IMR-90 (cell line): ENCODE measurements at regions not wholly inside any gene's neighbourhood (a gene's known extent, or its start where the extent isn't known, plus 50 kb on each side); places are given as distances from the start of the nearest gene placed in this dataset.

Experiments
- ATAC-seq: fragments of 200-7000 bp; cut with Tn5 transposase; 2 replicates; pipeline ENCODE4 v1.9.1; 2020; ENCODE audit warnings: low read depth, mild to moderate bottlenecking, moderate library complexity
- BruUV-seq: library from RNA; stranded (reverse); fragments of 400-500 nt; replicated peaks from 2 replicates; lab custom pipeline; 2021; lab: Mats Ljungman, UMichigan
- CTCF ChIA-PET: fragments of 300-600 bp; formaldehyde crosslinking; extraction: SDS; loops from one replicate; lab custom pipeline; 2021; ENCODE audit warnings: antibody characterized with exemption; lab: Yijun Ruan, JAX
- POLR2A ChIA-PET: fragments of 300-600 bp; sonication (Branson Sonifier 250); formaldehyde crosslinking; loops from one replicate; lab custom pipeline; 2022; ENCODE audit warnings: antibody characterized with exemption; ENCODE audit not compliant: unreplicated experiment; lab: Charles Lee
- DNase-seq: peaks from one replicate; pipeline ENCODE4 v3.0.0; 2013
- H2AFZ ChIP-seq: replicated peaks from 2 replicates; pipeline ENCODE3; 2013; ENCODE audit warnings: low read length, mild to moderate bottlenecking; ENCODE audit not compliant: poor library complexity
- H2AK5ac ChIP-seq: 2 replicates; pipeline ENCODE4 v1.6.1; 2013; ENCODE audit warnings: low read depth, low read length, inconsistent platforms
- H2AK9ac ChIP-seq: replicated peaks from 2 replicates; pipeline ENCODE3; 2013; ENCODE audit warnings: mild to moderate bottlenecking, low read depth, low read length, moderate library complexity; ENCODE audit not compliant: poor library complexity
- H2BK120ac ChIP-seq: 2 replicates; pipeline ENCODE4 v1.6.1; 2013; ENCODE audit warnings: low read depth, low read length, inconsistent platforms
- H2BK15ac ChIP-seq: 3 replicates; pipeline ENCODE4 v1.6.1; 2013; ENCODE audit warnings: low read depth, low read length, inconsistent platforms
- H2BK20ac ChIP-seq: 2 replicates; pipeline ENCODE4 v1.6.1; 2013; ENCODE audit warnings: low read depth, mild to moderate bottlenecking, inconsistent platforms, low read length, moderate library complexity
- H2BK5ac ChIP-seq: 2 replicates; pipeline ENCODE4 v1.6.1; 2013; ENCODE audit warnings: mild to moderate bottlenecking, low read depth, low read length, inconsistent platforms; ENCODE audit not compliant: poor library complexity, severe bottlenecking
- H3K14ac ChIP-seq: replicated peaks from 2 replicates; pipeline ENCODE4 v1.6.1; 2013; ENCODE audit warnings: low read depth, low read length, inconsistent platforms
- H3K18ac ChIP-seq: 2 replicates; pipeline ENCODE4 v1.6.1; 2013; ENCODE audit warnings: low read depth, low read length, control low read depth
- H3K23ac ChIP-seq: 2 replicates; pipeline ENCODE4 v1.6.1; 2013; ENCODE audit warnings: low read depth, low read length, inconsistent platforms
- H3K27ac ChIP-seq: 2 replicates; pipeline ENCODE4 v1.5.1; 2013; ENCODE audit warnings: mild to moderate bottlenecking, control low read depth, low read length; ENCODE audit not compliant: insufficient read depth
- H3K27me3 ChIP-seq: 2 replicates; pipeline ENCODE4 v1.6.1; 2013; ENCODE audit warnings: low read length; ENCODE audit not compliant: control insufficient read depth, insufficient read depth
- H3K36me3 ChIP-seq: 2 replicates; pipeline ENCODE4 v1.6.1; 2013; ENCODE audit warnings: low read length, mixed read lengths; ENCODE audit not compliant: control insufficient read depth, insufficient read depth
- H3K4ac ChIP-seq: 2 replicates; pipeline ENCODE4 v1.6.1; 2013; ENCODE audit warnings: low read depth, low read length, inconsistent platforms
- H3K4me1 ChIP-seq: 2 replicates; pipeline ENCODE4 v1.6.1; 2013; ENCODE audit warnings: low read length, mixed read lengths; ENCODE audit not compliant: control insufficient read depth, insufficient read depth
- H3K4me2 ChIP-seq: 2 replicates; pipeline ENCODE4 v1.6.1; 2013; ENCODE audit warnings: low read depth, mild to moderate bottlenecking, control low read depth, low read length, moderate library complexity
- H3K4me3 ChIP-seq: 2 replicates; pipeline ENCODE4 v1.5.1; 2013; ENCODE audit warnings: low read depth, mild to moderate bottlenecking, control low read depth, low read length, moderate library complexity; ENCODE audit not compliant: insufficient read depth
- H3K56ac ChIP-seq: 2 replicates; pipeline ENCODE4 v1.6.1; 2013; ENCODE audit warnings: low read length, inconsistent platforms; ENCODE audit not compliant: insufficient read depth; ENCODE audit errors: extremely low read depth
- H3K79me1 ChIP-seq, 2 experiments: 2 replicates each; pipeline ENCODE4 v1.6.1; 2013; ENCODE audit warnings: low read length in 2 of 2, inconsistent platforms in 1 of 2, low read depth in 1 of 2
- H3K9ac ChIP-seq: 2 replicates; pipeline ENCODE4 v1.6.1; 2013; ENCODE audit warnings: low read depth, low read length, control low read depth
- H3K9me1 ChIP-seq: 2 replicates; pipeline ENCODE4 v1.6.1; 2013; ENCODE audit warnings: low read length, inconsistent platforms; ENCODE audit not compliant: insufficient read depth
- H3K9me3 ChIP-seq: 2 replicates; pipeline ENCODE4 v1.6.1; 2013; ENCODE audit warnings: low read length; ENCODE audit not compliant: control insufficient read depth, insufficient read depth
- H4K20me1 ChIP-seq: 2 replicates; pipeline ENCODE4 v1.6.1; 2013; ENCODE audit warnings: low read length, inconsistent platforms; ENCODE audit not compliant: insufficient read depth
- H4K5ac ChIP-seq: 2 replicates; pipeline ENCODE4 v1.6.1; 2013; ENCODE audit warnings: mild to moderate bottlenecking, low read depth, low read length, control low read depth
- H4K8ac ChIP-seq, 2 experiments: 2 replicates each; pipeline ENCODE4 v1.6.1; 2013; ENCODE audit warnings: low read depth in 2 of 2, low read length in 2 of 2, control low read depth in 1 of 2, inconsistent platforms in 1 of 2
- H4K91ac ChIP-seq: 2 replicates; pipeline ENCODE4 v1.6.1; 2013; ENCODE audit warnings: low read depth, low read length, inconsistent platforms; ENCODE audit not compliant: insufficient read depth
- BHLHE40 ChIP-seq: fragments of 150-350 bp; IDR thresholded peaks from 2 replicates; pipeline ENCODE4 v1.6.1; 2016; ENCODE audit warnings: mild to moderate bottlenecking, low read depth, low read length
- CEBPB ChIP-seq: IDR thresholded peaks from 2 replicates; pipeline ENCODE4 v1.6.1; 2012; ENCODE audit warnings: low read depth, low read length, improper control_type of control experiment
- CHD1 ChIP-seq: IDR thresholded peaks from 2 replicates; pipeline ENCODE4 v1.6.1; 2012; ENCODE audit warnings: low read depth, low read length, improper control_type of control experiment
- FOS ChIP-seq: fragments of 150-350 bp; IDR thresholded peaks from 2 replicates; pipeline ENCODE4 v1.6.1; 2016; ENCODE audit warnings: low read depth, low read length
- MAFK ChIP-seq: IDR thresholded peaks from 2 replicates; pipeline ENCODE4 v1.6.1; 2012; ENCODE audit warnings: low read depth, low read length, improper control_type of control experiment
- MAZ ChIP-seq: IDR thresholded peaks from 2 replicates; pipeline ENCODE4 v1.6.1; 2012; ENCODE audit warnings: low read depth, mild to moderate bottlenecking, low read length, improper control_type of control experiment, moderate library complexity, borderline replicate concordance
- MXI1 ChIP-seq: IDR thresholded peaks from 2 replicates; pipeline ENCODE4 v1.6.1; 2012; ENCODE audit warnings: low read depth, mild to moderate bottlenecking, low read length, moderate library complexity, borderline replicate concordance
- NFE2L2 ChIP-seq: fragments of 150-350 bp; IDR thresholded peaks from 2 replicates; pipeline ENCODE4 v1.6.1; 2016; ENCODE audit warnings: low read depth, mild to moderate bottlenecking, low read length
- POLR2A ChIP-seq: IDR thresholded peaks from 2 replicates; pipeline ENCODE4 v1.6.1; 2012; ENCODE audit warnings: mild to moderate bottlenecking, low read depth, low read length
- RAD21 ChIP-seq: IDR thresholded peaks from 2 replicates; pipeline ENCODE4 v1.6.1; 2012; ENCODE audit warnings: low read length, improper control_type of control experiment
- RCOR1 ChIP-seq: IDR thresholded peaks from 2 replicates; pipeline ENCODE4 v1.6.1; 2012; ENCODE audit warnings: mild to moderate bottlenecking, low read length, improper control_type of control experiment; ENCODE audit not compliant: insufficient replicate concordance
- RFX5 ChIP-seq: IDR thresholded peaks from 2 replicates; pipeline ENCODE4 v1.8.0; 2012; ENCODE audit warnings: low read depth, mild to moderate bottlenecking, low read length, moderate library complexity
- SMC3 ChIP-seq: fragments of 150-350 bp; IDR thresholded peaks from 2 replicates; pipeline ENCODE4 v1.6.1; 2016; ENCODE audit warnings: low read depth, mild to moderate bottlenecking, antibody characterized with exemption, low read length, moderate library complexity
- WGBS, 2 experiments: methylation state at CpG; one replicate each; pipeline versions ENCODE4 v1.1.5 to v1.1.7; 2013; ENCODE audit warnings: missing lambda C conversion rate in 2 of 2; ENCODE audit not compliant: insufficient read length in 1 of 2; ENCODE audit errors: extremely low coverage in 2 of 2; 5-methylcytosine and 5-hydroxymethylcytosine counted together
- dilution Hi-C: fragments of 300-500 bp; cut with HindIII; formaldehyde crosslinking; loops from one replicate; pipeline ENCODE4 v1.14.3; 2018; ENCODE audit warnings: low sequenced_read_pairs; ENCODE audit not compliant: unreplicated experiment
- in situ Hi-C: fragments of 300-500 bp; cut with MboI; formaldehyde crosslinking; loops from 3 replicates; pipeline ENCODE4 v1.14.3; 2019; ENCODE audit warnings: low sequenced_read_pairs, inconsistent platforms, mixed read lengths
- intact Hi-C: fragments of 100-400 bp; cut with micrococcal nuclease; formaldehyde crosslinking; loops from 2 replicates; pipeline ENCODE4 v1.10.0; 2022
- TF ChIP-seq, protein P1 (sequence below): fragments of 150-350 bp; IDR thresholded peaks from 2 replicates; pipeline ENCODE4 v1.6.1; 2016; ENCODE audit warnings: low read depth, mild to moderate bottlenecking, low read length, moderate library complexity, borderline replicate concordance
- TF ChIP-seq, protein P2 (sequence below): conservative IDR thresholded peaks from 2 replicates; pipeline ENCODE4 v1.5.1; 2012; ENCODE audit warnings: mild to moderate bottlenecking, low read depth, low read length, improper control_type of control experiment
- TF ChIP-seq, protein P3 (sequence below): fragments of 150-350 bp; IDR thresholded peaks from 2 replicates; pipeline ENCODE4 v1.6.1; 2017; ENCODE audit warnings: mild to moderate bottlenecking, antibody characterized with exemption, low read length, low read depth

DNA sequence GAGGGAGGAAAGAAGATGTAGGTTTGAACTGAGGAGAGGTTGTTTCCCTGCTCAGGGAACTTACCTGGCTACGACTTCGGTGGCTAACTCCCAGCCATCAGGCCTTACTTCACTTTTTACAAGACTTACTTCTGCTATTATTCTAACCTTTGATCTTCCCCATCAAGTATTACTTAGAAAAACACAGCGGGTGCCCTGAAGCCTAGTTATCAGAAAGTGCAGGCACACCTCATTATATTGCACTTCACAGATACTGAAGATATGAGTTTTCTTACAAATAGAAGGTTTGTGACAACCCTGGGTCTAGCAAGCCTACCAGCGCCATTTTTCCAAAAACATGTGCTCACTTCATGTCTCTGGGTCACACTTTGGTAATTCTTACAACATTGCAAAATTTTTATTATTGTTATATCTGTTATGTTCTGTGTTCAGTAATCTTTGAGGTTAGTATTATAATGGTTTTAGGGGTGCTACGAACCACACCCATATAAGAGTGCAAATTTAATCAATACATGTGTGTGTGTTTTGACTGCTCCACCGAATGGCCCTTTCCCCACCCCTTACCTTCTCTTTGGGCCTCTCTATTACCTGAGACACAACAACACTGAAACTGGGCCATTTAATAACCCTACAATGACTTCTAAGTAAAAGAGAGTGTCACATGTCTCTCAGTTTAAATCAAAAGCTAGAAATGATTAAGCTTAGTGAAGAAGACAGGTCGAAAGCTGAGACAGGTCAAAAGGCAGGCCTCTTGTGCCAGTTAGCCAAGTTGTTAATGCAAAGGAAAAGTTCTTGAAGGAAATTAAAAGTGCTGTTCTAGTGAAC, 2102.7 kb upstream of the WWC1 start:
- Histone ChIP-seq H2AK5ac (no peak overlapping the region), H3K18ac (no peak overlapping the region), H2BK20ac (no peak overlapping the region), H4K91ac (no peak overlapping the region), H3K4me2 (no peak overlapping the region), H3K56ac (no peak overlapping the region), H2BK5ac (no peak overlapping the region), H3K14ac (no peak overlapping the region), H3K9me1 (no peaks in the 10 kb centered on the region), H2BK120ac (no peak overlapping the region), H3K27me3 (no peaks in the 10 kb centered on the region), H3K36me3 (no peaks in the 10 kb centered on the region), H4K20me1 (no peaks in the 10 kb centered on the region), H3K23ac (no peak overlapping the region), H4K5ac (no peak overlapping the region), H2AK9ac (no peak overlapping the region), H3K9ac (no peak overlapping the region), H3K27ac (no peak overlapping the region), H4K8ac (no peak overlapping the region), H3K4me1 (no peaks in the 10 kb centered on the region), H2AFZ (no peak overlapping the region), H3K79me1 (no peaks in the 10 kb centered on the region), H3K4me3 (no peak overlapping the region), H3K4ac (no peak overlapping the region), H2BK15ac (no peak overlapping the region), H3K9me3 (no peaks in the 10 kb centered on the region; the same call in 1 of the 2 replicates)
- TF ChIP-seq, protein P1, sequence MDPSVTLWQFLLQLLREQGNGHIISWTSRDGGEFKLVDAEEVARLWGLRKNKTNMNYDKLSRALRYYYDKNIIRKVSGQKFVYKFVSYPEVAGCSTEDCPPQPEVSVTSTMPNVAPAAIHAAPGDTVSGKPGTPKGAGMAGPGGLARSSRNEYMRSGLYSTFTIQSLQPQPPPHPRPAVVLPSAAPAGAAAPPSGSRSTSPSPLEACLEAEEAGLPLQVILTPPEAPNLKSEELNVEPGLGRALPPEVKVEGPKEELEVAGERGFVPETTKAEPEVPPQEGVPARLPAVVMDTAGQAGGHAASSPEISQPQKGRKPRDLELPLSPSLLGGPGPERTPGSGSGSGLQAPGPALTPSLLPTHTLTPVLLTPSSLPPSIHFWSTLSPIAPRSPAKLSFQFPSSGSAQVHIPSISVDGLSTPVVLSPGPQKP: no peak
- TF ChIP-seq FOS (no peak), RCOR1 (no peak), RFX5 (no peak), CEBPB (no peak), RAD21 (no peak), POLR2A (no peak), BHLHE40 (no peak), MXI1 (no peak), NFE2L2 (no peak), SMC3 (no peak), MAZ (no peak), CHD1 (no peak), MAFK (no peak)
- TF ChIP-seq, protein P2, sequence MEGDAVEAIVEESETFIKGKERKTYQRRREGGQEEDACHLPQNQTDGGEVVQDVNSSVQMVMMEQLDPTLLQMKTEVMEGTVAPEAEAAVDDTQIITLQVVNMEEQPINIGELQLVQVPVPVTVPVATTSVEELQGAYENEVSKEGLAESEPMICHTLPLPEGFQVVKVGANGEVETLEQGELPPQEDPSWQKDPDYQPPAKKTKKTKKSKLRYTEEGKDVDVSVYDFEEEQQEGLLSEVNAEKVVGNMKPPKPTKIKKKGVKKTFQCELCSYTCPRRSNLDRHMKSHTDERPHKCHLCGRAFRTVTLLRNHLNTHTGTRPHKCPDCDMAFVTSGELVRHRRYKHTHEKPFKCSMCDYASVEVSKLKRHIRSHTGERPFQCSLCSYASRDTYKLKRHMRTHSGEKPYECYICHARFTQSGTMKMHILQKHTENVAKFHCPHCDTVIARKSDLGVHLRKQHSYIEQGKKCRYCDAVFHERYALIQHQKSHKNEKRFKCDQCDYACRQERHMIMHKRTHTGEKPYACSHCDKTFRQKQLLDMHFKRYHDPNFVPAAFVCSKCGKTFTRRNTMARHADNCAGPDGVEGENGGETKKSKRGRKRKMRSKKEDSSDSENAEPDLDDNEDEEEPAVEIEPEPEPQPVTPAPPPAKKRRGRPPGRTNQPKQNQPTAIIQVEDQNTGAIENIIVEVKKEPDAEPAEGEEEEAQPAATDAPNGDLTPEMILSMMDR: no peak
- TF ChIP-seq, protein P3, sequence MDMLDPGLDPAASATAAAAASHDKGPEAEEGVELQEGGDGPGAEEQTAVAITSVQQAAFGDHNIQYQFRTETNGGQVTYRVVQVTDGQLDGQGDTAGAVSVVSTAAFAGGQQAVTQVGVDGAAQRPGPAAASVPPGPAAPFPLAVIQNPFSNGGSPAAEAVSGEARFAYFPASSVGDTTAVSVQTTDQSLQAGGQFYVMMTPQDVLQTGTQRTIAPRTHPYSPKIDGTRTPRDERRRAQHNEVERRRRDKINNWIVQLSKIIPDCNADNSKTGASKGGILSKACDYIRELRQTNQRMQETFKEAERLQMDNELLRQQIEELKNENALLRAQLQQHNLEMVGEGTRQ: no peak
- intact Hi-C loops (no loop called here), in situ Hi-C loops (no loop called here), dilution Hi-C loops (no loop called here)
- no peak for ATAC-seq
- no TSS peak for BruUV-seq
- ChIA-PET CTCF (no interaction called here), POLR2A (no interaction called here)
- no peak for DNase-seq
- WGBS, 2 experiments: no CpG with 5 or more reads among the region's 7 CpGs
